Tongue (tissue), 1 donor: ENCODE measurements at regions not wholly inside any gene's neighbourhood (a gene's known extent, or its start where the extent isn't known, plus 50 kb on each side); places are given as distances from the start of the nearest gene placed in this dataset.

Experiments used
- DNase-seq: peaks from one replicate; pipeline ENCODE4 v3.0.0-alpha.2; 2015

DNA sequence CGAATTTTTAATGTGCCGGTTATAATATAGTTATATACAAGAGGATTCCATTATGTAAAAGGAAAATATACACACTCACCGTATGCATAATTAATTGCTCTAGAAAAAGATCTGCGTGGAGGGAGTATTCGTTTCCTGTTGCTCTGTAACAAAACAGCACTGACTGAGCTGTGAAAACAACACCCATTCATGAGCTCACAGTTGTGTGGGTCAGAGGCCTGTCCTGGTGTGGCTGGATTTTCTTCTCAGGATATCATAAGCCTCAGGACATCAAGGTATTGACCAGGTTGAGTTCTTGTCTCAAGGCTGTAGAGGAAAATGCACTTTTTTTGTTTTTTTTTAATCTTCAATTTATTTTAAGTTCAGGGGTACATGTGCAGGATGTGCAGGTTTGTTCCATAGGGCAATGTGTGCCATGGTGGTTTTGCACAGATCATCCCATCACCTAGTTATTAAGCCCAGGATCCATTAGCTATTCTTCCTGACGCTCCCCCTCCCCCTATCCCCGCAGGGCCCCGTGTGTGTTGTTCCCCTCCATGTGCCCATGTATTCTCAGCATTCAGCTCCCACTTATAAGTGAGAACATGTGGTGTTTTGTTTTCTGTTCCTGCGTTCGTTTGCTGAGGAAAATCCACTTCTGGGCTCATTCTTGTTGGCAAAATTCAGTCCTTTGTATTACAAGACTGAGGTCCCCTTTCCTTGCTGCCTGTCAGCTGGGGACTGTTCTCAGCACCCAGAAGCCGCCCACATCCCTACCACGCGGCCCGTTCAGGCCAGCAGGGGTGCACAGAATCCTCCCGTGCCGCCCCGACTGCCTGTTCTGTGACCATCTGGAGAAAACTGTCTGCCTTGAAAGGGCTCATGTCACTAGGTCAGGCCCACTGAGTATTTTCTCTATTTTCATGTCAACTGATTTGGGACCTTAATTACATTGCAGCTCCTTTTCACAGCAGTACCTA lies 87.4 kb upstream of the ERRFI1 start:
- DNase-seq, result no peak

DNA sequence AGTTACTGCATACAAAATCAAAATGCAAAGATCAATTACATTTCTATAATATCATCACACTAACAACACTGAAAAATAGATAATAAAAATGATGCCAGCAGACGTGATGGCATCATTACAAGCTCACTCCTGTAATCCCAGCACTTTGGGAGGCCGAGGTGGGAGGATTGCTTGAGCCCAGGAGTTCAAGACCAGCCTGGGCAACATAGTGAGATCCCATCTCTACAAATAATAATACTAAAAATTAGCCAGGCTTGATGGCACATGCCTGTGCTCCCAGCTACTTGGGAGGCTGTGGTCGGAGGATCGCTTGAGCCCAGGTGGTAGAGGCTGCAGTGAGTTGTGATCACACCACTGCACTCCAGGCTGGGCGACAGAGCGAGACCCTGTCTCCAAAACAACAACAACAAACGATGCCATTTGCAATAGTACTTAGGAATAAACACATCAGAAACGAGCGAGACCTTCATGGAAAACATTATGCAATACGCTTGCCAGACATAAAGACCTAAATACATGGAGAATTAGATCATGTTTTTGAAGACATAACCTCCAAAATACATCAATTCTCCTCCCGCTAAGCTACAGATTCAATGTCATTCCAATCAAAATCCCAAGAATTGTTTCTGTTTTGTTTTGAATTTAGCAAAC lies 86.6 kb upstream of the ERRFI1 start:
- DNase-seq, result peak; percentile 52

DNA sequence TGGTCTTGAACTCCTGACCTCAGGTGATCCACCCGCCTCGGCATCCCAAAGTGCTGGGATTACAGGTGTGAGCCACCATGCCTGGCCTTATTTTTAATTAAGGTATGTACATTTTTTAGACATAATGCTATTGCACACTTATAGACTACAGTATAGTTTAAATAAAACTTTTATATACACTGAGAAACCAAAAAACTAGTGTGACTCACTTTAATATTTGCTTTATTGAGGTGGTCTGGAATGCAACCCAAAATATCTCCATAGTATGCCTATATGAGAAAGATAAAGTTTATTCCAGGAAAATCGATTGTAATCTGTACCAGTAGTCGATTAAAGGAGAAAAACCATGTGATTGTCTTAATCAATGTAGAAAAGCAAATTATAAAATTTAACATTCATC lies 85.5 kb upstream of the ERRFI1 start:
- DNase-seq, result no peak

DNA sequence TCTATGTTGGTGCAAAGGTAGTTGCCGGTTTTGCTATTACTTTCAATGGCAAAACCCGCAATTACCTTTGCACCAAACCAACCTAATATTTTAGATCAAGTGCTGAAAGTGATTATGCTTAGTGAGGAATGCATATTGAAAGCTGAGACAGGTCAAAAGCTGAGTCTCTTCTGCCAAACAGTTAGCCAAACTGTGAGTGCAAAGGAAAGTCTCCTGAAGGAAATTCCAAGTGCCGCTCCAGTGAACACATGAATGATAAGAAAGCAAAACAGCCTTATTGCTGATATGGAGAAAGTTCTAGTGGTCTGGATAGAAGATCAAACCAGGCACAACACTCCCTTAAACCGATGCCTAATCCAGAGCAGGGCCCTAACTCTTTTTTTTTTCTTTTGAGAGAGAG lies 83.1 kb upstream of the ERRFI1 start:
- DNase-seq, result no peak

DNA sequence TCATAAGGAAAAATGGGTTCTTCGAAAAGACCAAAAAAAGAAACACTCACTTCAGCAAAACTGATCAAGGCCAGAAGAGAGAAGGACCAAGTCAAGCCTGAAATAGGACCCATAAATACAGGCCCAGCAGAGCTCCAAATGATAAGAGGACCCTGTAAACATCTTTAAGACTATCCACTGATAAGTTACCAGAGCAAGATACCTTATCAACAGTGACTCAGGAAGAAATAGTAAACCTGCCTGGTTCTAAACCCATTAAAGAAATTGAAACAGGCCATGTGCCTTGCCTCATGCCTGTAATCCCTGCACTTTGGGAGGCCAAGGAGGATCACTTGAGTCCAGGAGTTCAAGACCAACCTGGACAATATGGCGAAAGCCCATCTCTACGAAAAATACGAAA lies 81.8 kb upstream of the ERRFI1 start:
- no peak for DNase-seq

DNA sequence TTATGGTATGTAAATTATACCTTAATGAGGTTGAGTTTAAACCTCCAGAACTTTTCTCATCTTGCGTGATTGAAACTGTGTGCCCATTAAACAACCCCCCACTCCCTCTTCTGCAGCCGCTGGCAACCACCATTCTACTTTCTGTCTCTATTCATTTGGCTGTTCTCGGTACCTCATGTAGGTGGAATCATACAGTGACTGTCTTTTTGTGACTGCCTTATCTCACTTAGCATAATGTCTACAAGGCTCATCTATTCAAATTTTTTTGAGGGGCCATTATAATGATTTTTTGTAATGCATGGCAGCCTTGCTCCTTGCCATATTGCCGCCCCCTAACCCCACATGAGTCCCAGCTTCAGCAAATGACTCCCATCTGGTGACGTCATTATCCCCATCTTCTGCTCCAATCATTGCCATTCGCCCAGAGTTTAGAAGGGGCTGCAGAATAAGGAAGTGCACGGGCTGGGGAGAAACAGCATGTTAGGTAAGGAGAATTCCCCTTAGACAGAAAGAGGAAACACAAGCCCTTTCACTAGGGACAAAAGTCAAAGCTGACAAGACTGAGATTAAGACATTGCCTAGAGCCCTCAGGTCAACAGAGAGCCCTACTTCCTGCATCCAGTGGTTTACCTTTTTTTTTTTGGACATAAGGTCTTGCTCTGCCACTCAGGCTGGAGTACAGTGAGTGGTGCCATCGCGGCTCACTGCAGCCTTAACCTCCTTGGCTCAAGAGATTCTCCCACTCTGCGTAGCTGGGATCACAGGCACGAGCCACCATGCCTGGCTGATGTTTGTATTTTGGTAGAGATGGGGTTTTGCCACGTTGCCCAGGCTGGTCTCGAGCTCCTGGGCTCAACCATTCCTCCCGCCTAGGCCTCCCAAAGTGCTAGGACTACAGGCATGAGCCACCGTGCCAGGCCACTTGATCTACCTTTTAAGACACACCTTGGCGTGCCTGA lies 78.4 kb upstream of the ERRFI1 start:
- no peak for DNase-seq

DNA sequence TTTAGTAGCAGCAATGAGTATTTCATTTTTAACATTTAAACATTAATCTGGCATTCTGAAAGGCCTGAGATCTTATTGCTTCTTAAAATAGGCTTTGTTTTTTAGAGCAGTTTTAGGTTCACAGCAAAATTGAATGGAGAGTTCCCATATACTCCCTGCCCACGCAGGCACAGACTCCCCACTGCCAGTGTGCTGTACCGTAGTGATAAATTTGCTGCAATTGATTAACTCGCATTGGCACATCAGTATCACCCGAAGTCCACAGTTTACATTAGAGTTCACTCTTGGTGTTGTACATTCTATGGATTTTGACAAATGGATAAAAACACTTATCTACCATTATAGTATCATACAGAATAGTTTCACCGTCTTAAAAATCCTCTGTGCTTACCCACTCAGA lies 71.8 kb upstream of the ERRFI1 start:
- no peak for DNase-seq

DNA sequence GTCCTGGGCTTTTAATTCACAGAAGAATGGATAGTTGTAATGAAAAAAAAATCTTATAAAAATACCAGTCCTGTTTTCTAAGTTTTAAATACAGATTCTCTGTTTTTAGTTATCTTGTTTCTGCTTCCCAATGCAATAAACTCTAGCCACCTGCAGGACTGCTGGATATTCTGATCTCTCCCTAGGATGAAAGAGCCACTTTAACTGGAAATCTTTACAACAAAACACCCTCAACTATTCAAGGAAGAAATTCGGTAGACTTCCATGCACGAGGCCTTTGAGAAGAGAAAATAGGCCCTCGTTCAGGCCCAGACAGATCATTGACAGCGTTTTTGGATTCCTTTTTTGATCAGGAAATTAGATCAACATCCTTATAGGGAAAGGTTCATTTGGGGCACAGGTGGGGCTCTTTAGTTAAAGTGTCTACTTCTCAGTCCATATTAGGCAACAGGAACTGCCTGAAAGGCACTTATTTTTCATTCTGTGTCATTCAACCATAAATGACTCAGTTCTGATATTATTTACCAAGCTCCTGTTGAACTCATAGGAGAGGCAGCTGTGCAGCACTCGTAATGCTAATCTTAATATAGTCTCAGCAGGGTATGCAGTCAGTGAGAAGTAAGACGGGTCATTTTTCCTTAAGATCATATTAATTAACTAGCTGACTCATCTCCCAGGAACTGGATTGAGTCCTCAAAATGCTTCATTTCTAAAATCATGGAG lies 71.1 kb upstream of the ERRFI1 start:
- DNase-seq, result peak; percentile 54

DNA sequence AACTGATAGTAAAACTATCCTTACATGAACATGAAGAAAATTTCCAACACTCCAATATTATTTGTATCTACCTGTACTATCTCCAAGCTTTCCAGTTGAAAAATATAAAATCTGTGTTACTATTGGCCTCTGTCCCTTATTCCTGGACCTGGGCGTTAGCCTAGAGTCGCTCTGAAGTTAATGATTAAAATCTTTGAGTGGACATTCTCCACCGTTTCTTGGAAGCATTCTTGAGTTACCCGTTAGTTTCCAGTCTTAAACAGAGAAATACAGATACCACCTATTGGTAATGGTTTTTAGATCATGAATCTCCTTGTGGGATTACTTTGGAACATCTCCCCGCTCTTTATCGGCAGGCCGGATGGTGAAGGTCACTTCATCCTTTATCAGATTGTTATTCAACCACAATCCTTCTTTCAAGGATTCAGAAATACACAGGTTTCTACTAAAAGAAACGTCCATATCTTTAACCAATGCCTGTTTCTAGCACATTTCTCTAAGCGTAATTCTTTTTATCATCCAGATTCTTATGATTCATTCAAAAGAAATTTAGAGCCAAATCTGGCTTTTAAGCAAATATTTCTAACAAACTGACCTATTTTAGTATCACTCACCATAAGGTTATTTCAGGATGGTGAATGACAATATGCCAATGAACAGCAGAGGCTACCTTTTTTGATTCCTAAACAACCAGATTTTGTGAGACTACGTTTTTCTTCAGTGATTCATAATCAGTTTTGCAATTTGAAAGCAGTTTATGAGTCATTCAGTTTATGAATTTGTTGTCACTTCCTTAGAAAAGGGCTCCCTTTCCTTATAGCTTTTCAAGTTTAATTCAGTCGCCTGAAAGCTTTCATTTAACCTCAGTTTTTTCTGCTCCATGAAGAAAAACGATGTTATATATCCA lies 70.2 kb upstream of the ERRFI1 start:
- no peak for DNase-seq

DNA sequence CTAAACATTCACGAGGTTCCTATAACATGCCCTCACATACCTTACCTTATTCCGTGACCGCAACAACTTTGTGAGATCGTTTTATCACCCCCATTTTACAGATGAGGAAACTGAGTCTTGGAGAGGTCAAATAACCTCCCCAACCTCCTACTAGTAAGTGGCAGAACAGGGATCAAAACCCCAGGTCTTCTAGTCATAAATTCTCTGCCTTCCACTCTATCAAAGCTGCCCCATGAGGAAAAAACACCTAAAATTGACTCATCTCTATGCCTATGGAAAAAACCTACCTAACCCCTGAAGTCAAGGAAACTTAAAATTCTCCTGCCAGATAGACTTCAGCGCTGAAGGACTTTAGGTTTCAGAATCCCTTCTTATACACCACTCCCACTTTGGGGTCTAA lies 69.5 kb upstream of the ERRFI1 start:
- no peak for DNase-seq

DNA sequence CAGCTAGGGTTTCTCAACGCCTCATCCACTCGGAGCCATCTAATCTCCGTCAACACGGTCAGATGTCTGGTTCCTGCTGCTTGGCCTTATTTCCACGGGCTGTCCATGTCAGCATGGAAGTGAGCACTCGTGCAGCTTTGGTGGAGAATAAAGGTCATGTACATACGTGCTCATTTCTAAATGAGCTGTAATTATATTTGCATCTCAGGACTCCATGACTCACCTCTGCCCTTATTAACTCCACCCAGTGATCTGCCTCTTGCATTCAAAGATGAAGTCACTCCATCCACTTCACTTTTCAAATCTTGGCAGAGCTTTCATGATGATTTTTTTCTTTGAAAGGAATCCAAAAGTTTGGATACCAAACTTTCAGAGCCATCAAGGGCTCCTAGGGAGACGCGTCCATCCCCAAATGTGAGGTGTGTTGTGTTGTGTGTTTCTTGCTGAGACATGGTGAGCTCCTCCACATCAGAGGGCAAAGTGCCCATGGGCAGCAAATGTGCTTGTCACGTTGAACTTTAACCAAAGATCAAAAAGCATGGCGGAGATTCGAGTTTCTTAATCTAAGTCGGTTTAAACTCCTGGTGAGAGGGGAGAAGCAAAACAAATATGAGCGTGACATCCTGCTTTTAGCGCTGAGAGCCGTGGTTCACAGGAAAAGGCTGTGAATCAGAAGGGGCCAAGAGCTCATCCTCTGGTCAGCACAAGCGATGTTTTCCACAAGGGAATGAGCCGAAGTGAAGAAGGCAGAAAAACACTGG lies 68.6 kb upstream of the ERRFI1 start:
- no peak for DNase-seq

DNA sequence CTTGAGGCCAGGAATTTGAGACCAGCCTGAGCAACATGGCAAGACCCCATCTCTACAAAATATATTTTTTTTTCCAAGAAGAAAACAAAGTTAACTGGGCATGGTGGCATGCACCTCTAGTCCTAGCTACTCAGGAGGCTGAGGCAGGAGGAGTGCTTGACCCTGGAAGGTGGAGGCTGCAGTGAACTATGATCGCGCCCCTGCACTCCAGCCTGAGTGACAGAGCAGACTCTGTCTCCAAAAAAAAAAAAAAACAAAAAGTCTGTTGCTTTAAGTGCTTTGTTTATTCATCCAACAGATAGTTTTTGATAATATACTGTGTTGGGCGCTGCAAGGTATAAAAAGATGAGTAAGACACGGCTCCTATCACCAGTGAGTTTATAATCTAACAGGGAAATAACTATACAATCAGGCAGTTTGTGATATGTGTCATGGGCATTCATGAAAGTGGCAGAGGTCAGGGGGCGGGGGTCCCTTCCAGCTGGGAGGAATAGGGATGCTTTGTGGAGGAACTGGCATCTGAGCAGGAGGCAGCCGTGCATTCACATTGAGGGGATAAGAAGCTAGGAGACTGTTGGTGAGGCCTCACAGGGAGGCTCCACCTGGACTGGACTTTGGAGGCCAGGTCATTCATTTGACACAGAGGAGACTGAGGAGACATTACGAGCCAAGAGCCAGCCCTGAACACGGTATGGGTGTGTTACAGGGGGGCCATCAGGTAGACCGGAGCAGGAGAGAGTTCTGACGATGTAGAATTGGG lies 67.3 kb upstream of the ERRFI1 start:
- no peak for DNase-seq

DNA sequence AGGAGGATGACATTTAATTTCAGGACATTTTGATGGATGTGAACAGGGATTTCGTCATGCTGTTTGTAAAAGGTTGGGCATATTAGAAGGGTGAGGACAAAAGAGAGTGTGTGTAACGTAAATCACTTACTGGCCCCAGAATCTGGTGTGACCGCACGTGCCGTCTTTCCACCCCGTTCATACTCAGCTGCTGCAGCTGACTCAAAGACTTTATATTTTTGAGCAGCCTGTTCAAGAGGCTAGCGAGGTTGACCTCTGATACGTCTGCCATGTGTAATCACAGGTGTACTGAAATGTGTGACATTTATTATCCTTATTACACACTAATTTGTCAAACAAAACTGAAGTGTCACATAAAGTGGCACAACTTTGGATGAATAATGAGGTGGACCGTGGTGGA lies 66.5 kb upstream of the ERRFI1 start:
- no peak for DNase-seq

DNA sequence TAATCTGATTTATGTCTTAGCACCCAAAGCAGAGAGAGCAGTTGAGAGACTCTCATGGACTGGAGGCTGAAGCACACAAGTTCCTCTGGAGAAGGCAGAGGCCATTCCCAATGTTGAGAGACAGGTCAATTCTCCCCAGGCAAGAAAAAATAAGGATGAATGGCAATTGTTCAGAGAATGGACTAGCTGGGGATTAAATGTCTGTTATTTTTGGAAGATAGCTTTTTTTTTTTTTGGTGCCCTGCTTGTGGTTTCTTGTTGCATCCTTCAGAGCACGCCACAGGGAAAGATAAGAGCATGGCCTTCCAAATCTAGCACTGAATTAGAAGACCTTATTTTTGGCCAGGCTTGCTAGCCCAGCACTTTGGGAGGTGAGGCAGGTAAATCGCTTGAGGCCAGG lies 65.6 kb upstream of the ERRFI1 start:
- DNase-seq, result no peak

DNA sequence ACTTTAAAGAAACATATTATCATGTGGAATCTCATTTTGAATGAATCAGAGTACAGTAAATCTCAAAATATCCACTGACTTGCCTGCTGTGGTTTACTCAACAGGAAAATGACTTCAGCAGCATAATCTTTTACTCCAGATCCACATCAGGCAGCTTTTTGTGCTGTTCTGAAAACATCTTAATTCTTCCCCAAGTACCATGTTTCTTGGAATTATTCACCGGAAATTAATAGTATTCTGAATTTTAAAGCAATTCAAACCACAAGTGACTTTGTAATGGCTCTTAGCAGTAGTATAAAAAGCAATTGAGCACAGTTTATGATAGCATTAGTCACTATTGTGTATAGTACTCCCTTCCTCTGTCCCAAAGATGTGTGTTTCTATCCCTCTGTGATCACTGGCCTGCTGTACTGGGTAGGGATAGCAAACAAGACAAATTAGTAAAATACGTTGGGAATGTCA lies 64.2 kb upstream of the ERRFI1 start:
- DNase-seq, result no peak

DNA sequence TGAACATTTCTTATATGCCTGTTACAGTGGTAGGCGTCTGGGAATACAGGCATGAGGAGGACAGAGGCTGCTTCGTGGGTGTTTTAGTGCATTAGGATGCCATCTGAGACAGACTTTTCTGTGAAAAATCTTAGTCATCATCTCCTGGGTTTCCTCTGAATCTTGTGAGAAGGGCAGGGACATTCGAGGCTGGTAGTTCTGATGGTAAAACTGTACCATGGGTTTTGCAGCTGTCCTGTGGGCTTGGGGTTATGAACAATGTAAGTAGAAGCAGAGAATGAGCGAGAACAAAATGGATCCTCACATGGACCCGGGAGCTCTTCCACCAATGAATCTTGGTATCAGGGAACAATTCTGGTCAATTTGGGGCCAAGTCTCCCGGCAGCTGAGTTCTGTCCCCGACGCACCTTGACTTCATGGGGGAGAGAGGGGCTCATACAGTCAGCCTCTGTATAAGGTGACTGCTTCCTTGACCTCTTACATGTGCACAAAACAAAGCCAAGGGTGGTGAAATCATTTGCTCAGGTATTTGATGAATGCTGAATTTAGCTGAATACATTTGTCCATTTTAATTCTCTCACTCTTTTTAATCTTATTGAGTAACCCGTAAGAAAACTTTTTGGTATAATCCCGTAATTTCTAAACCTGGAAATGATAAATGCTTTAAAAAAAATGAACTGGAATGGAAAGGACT lies 63.6 kb upstream of the ERRFI1 start:
- DNase-seq, result no peak

DNA sequence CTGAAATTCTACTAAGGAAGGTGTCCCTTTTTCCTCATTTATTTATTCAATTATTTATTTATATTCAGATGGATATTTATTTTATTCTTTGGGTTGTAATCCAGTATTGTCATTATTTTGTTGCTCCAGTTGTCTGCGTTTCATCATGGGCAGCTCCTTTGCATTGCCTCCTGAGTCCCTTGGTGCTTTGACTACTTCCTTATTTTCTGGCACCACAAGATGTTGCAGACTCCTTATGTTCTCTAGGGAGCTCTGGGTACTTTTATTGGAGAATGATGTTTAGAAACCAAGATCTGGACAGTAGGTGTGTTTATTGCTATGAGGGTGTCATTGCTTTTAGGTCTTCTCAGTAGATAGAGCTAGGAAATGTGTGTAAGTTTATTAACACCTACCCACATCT lies 59.9 kb upstream of the ERRFI1 start:
- DNase-seq, result no peak

DNA sequence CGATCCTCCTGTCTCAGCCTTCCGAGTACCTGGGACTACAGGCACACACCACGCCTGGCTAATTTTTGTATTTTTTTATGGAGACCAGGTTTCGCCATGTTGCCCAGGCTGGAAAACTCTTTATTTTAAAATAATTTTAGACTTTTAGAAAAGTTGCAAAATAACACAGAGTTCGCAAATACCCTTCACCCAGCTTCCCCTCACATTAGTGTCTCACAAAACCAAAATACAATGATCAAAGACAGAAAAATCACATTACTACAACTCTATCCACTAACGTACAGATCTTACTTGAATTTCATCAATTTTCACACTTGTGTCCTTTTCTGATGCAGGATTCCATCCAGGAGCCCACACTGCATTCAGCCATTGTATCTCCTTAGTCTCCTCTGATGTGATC lies 58.8 kb upstream of the ERRFI1 start:
- DNase-seq, result no peak
